Hepatocyte (in vitro differentiated cells): ENCODE measurements at regions not wholly inside any gene's neighbourhood (a gene's known extent, or its start where the extent isn't known, plus 50 kb on each side); places are given as distances from the start of the nearest gene placed in this dataset.
"Not testable (repeated sequence)": the region's sequence is repeated elsewhere in the genome, so short reads cannot be mapped to it uniquely, and the experiment has no call there.

Experiments
- CTCF ChIP-seq: fragments of 200-600 bp; sonication (generic); IDR thresholded peaks from 2 replicates; pipeline ENCODE4 v1.5.1; 2016; ENCODE audit warnings: antibody characterized with exemption, mild to moderate bottlenecking; ENCODE audit not compliant: poor library complexity
- EZH2 ChIP-seq: fragments of 200-600 bp; sonication (generic); IDR thresholded peaks from 2 replicates; pipeline ENCODE4 v1.6.1; 2016; ENCODE audit warnings: antibody characterized with exemption, mild to moderate bottlenecking, borderline replicate concordance
- EZH2phosphoT487 ChIP-seq: fragments of 200-600 bp; sonication (generic); IDR thresholded peaks from one replicate; pipeline ENCODE4 v1.6.1; 2018; ENCODE audit warnings: antibody characterized with exemption, mild to moderate bottlenecking, low read depth, moderate library complexity; ENCODE audit not compliant: unreplicated experiment, severe bottlenecking

- not testable (repeated sequence) for TF ChIP-seq EZH2, CTCF, EZH2phosphoT487
Measured at GRCh38 chr14:105587034-105587433, 60.7 kb downstream of the TMEM121 start.
